ENCODE measurements at regions not wholly inside any gene's neighbourhood (a gene's known extent, or its start where the extent isn't known, plus 50 kb on each side); places are given as distances from the start of the nearest gene placed in this dataset.
"Not testable (repeated sequence)": the region's sequence is repeated elsewhere in the genome, so short reads cannot be mapped to it uniquely, and the experiment has no call there.

GRCh38 chr6:44734886-44735629 lies 347.6 kb downstream of the CDC5L start:
- no peak for DNase-seq (ENCODE audit: low read depth)

GRCh38 chr6:44735630-44735963 lies 348.1 kb downstream of the CDC5L start:
- DNase-seq (ENCODE audit: low read depth), result no peak

GRCh38 chr6:44737341-44737740 lies 349.8 kb downstream of the CDC5L start:
- DNase-seq (ENCODE audit: low read depth), result no peak

DNA sequence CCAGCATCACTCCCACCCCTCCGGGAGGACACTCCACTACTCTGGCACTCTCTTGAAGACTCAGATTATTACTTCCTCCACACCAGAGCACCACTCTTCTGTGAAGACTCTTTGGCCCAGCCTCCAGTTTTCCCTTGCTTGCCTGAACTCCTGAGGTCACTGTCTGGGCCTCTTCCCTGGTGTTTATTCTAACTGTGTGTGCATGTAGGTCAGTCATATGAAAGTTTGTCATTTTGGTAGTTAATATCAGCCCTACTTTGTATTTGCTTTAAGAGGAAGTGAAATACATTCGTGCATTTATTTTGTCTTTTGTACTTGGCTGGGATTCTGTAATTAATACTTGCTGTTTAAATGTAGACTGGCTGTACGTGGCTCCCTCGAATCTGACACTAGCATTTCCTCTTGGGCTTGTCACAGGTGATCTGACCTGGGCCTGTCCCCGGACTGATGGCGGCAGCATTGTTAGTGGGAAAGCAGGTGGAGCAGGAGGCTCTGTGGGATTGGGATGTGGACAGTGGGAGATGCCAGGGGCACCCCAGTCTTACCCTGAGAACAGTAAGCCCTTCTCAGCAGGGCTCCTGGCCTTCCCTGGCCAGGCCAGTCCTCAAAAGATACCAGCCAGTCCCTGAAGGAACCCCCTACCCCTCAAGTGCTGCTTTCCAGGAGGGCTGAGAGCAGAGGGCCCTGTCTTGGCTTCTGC lies 350.5 kb downstream of the CDC5L start:
- no peak for DNase-seq (ENCODE audit: low read depth)

DNA sequence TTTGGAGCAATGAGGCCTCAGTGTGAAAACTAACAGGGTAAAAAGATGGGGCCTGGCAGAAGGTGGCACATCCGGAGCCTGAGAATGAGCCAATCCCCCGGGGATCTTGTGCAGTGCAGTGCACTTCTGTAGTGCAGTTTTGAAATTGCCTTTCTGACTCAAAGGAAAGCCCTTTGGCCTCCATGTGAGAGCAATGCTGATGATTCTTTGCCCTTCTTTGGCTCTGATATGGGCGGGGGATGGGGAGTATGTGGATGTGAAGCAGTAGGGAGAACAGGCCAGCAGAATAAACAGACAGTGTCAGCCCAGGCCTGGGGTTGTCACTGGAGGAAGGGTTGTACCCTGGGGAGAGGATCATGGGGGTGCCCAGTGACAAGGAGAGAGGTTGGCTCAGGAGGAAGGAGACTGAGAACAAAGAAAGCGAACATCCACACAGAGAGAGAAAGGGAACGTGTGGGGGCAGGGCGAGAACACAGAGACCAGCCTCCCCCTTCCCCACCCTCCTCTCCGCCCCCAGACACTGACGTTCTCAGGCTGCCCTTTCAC lies 351.2 kb downstream of the CDC5L start:
- peak; percentile 45 for DNase-seq (ENCODE audit: low read depth)

DNA sequence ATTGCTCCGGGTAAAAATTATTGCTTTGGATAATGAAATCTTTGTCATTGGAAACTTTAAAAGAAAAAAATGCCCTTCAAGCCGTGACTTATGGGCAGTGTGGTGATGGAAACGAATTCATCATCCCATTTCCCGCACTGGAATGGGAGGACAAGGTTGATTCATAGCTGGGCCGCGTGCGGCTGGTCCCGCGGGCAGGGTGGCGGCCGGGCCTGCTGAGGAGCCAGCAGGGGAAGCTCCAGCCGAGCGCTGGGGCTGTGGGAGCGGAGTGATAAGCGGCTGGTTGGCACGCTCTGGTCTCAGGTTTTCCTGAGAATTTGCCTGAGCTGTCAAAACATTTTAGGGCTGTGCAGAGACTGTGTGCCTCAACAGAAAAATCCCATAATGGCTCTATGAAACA lies 351.7 kb downstream of the CDC5L start:
- DNase-seq (ENCODE audit: low read depth), result no peak

GRCh38 chr6:44740566-44741120 lies 353.1 kb downstream of the CDC5L start:
- no peak for DNase-seq (ENCODE audit: low read depth)

- no peak for DNase-seq (ENCODE audit: low read depth)
Measured at GRCh38 chr6:44742201-44742600, 354.7 kb downstream of the CDC5L start.

DNA sequence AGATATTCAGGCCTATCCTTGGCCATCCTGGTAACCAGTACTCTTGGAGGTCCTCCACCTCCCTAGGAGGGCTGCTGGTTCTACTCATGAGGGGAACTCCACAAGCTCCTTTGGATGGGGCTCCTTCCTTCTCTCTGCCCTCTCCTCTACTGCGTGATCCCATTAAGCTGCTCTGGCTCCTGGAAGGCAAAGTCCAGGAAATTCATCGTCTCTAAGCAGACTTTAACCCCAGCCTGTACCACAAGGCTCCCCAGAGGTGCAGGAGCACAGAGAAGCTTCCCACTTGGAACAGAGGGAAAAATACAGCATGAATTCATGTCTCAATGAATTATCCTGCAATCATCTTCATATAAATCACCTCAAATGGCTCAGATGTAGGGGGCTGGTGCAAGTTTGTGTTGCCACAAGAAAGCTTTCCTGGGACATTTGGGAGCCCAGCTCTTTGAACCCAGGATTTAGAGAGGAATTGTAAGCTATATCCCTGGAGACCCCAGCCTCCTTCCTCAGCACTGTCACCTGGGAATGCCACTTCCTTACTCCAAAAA lies 355.4 kb downstream of the CDC5L start:
- no peak for DNase-seq (ENCODE audit: low read depth)

DNA sequence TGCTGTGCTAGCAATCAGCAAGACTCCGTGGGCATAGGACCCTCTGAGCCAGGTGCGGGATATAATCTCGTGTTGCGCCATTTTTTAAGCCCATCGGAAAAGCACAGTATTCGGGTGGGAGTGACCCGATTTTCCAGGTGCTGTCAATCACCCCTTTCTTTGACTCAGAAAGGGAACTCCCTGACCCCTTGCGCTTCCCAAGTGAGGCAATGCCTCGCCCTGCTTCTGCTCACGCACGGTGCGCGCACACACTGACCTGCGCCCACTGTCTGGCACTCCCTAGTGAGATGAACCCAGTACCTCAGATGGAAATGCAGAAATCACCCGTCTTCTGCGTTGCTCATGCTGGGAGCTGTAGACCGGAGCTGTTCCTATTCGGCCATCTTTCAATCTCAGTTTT lies 372.6 kb downstream of the CDC5L start:
- DNase-seq (ENCODE audit: low read depth), result not testable (repeated sequence)

GRCh38 chr6:44761046-44761445 lies 373.5 kb downstream of the CDC5L start:
- no peak for DNase-seq (ENCODE audit: low read depth)

- DNase-seq (ENCODE audit: low read depth), result no peak
Measured at GRCh38 chr6:44762496-44762895, 375.0 kb downstream of the CDC5L start.

- DNase-seq (ENCODE audit: low read depth), result peak; percentile 40
Measured at GRCh38 chr6:44771647-44772415, 384.3 kb downstream of the CDC5L start.

DNA sequence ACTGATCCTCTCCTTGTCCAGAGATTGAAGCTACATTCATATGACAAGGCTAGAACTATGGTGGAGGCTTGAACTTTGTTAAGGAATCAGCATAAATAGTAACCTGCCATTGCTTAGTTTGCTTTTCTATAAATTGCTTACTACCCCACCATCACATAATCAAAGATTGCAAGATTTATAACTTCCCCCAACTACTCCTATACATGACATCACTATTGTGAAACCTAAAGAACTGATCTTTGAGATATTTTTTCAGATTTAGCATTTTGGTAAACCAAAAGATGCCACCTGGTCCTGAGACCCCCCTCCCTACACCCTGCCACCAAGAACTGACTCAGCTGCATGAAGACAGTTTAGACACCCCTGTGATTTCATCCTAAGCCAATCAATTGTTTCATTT lies 385.3 kb downstream of the CDC5L start:
- DNase-seq (ENCODE audit: low read depth), result no peak

DNA sequence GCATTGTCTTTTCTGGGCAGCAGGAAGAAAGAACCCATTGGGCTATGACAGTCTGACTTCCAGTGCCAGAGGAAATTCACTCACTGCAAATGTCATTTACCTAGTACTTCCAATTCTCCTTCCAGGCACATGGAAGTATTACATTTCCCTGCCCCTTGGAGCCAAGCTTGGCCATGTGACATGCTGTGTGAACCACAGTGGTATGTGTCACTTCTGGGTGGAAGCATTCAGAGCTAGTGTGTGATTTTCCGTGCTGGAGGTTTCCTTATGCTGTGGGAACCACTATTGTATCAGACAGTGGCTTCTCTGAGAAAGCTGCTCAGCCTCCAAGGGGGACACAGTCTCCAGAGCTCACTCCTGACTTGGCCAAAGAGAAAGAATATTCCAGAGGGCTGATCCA lies 387.6 kb downstream of the CDC5L start:
- peak; percentile 62 for DNase-seq (ENCODE audit: low read depth)

DNA sequence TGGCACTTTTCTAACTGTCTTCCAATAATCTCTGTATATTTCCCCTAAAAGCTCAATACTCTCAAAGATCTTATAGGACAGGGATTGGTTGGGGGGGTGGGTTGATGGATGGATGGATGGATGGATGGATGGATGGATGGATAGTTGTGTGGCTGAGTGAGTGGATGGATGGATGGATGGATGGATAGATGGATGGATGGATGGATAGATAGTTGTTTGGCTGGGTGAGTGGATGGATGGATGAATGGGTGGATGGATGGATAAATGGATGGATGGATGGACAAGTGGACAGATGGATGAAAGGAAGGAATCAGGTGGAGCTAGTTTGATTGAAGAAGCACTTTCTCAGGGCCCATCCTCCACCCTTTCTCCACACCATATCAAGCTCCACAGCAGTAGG lies 388.8 kb downstream of the CDC5L start:
- no peak for DNase-seq (ENCODE audit: low read depth)

DNA sequence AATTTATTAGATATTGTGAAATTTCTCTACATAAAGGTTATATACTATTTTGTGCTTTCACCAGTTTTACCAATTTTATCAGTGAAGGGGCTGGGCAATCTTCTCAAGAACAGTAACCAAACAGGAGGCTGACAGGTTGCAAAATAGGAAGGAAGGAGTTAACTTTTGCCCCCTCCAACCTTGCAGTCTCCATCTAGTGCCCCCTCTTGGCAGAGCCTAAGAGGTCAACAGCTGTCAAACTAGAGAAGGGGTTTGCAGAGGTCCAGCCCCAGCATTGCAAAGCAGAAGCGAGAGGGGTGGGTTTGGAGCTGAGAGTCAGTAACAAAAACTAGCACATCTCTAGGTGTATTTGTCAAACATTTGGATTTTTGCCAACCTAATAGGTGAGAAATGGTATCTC lies 391.0 kb downstream of the CDC5L start:
- DNase-seq (ENCODE audit: low read depth), result no peak
